ENCODE measurements at regions not wholly inside any gene's neighbourhood (a gene's known extent, or its start where the extent isn't known, plus 50 kb on each side); places are given as distances from the start of the nearest gene placed in this dataset.

DNA sequence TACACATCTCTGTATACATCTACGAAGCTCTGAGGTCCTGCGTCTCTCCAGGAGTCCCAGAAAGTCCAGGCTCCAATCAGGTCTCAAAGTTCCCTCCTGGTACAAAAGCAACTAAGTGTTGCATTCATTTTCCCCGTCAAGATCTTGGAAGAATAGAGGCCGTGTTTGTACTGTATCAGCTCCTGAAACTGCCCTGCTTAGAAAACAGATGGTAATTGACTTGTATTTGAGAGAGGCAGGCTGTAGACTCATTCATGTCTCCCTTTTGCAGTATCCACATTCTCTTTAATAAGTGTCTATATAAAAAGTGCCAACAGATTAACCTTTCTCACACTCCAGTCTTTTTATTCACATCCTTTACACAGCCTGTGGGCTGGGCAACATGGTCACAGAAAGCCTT is 91.7 kb downstream of the HPGD start:
- TF ChIP-seq EGR1 (IDR thresholded peaks at IDR 0.05) (no peak), TAF1 (IDR thresholded peaks at IDR 0.05; ENCODE audit: low read depth) (no peak), ZBTB7A (IDR thresholded peaks at IDR 0.05; ENCODE audit: low read depth) (no peak), EP300 (IDR thresholded peaks at IDR 0.05; ENCODE audit: borderline replicate concordance) (no peak), TEAD4 (IDR thresholded peaks at IDR 0.05) (no peak), NFIC (IDR thresholded peaks at IDR 0.05) (no peak), YY1 (IDR thresholded peaks at IDR 0.05; ENCODE audit: low read depth) (no peak), RAD21 (IDR thresholded peaks at IDR 0.05; ENCODE audit: low read depth) (no peak), TCF12 (IDR thresholded peaks at IDR 0.05; ENCODE audit: low read depth) (no peak), CEBPB (IDR thresholded peaks at IDR 0.05) (no peak), FOXM1 (IDR thresholded peaks at IDR 0.05; ENCODE audit: borderline replicate concordance, low read depth) (no peak)
- TF ChIP-seq, protein P1, sequence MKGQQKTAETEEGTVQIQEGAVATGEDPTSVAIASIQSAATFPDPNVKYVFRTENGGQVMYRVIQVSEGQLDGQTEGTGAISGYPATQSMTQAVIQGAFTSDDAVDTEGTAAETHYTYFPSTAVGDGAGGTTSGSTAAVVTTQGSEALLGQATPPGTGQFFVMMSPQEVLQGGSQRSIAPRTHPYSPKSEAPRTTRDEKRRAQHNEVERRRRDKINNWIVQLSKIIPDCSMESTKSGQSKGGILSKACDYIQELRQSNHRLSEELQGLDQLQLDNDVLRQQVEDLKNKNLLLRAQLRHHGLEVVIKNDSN (IDR thresholded peaks at IDR 0.05) = no peak
- TF ChIP-seq, protein P2, sequence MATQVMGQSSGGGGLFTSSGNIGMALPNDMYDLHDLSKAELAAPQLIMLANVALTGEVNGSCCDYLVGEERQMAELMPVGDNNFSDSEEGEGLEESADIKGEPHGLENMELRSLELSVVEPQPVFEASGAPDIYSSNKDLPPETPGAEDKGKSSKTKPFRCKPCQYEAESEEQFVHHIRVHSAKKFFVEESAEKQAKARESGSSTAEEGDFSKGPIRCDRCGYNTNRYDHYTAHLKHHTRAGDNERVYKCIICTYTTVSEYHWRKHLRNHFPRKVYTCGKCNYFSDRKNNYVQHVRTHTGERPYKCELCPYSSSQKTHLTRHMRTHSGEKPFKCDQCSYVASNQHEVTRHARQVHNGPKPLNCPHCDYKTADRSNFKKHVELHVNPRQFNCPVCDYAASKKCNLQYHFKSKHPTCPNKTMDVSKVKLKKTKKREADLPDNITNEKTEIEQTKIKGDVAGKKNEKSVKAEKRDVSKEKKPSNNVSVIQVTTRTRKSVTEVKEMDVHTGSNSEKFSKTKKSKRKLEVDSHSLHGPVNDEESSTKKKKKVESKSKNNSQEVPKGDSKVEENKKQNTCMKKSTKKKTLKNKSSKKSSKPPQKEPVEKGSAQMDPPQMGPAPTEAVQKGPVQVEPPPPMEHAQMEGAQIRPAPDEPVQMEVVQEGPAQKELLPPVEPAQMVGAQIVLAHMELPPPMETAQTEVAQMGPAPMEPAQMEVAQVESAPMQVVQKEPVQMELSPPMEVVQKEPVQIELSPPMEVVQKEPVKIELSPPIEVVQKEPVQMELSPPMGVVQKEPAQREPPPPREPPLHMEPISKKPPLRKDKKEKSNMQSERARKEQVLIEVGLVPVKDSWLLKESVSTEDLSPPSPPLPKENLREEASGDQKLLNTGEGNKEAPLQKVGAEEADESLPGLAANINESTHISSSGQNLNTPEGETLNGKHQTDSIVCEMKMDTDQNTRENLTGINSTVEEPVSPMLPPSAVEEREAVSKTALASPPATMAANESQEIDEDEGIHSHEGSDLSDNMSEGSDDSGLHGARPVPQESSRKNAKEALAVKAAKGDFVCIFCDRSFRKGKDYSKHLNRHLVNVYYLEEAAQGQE (IDR thresholded peaks at IDR 0.05; ENCODE audit: low read depth) = no peak
- TF ChIP-seq, protein P3, sequence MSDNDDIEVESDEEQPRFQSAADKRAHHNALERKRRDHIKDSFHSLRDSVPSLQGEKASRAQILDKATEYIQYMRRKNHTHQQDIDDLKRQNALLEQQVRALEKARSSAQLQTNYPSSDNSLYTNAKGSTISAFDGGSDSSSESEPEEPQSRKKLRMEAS (IDR thresholded peaks at IDR 0.05) = no peak

Data from Ishikawa (cell line).